NCI-H146 (cell line): ENCODE measurements at regions not wholly inside any gene's neighbourhood (a gene's known extent, or its start where the extent isn't known, plus 50 kb on each side); places are given as distances from the start of the nearest gene placed in this dataset.

Experiments used
- DNase-seq: peaks from one replicate; lab custom pipeline; 2025; lab: John Stamatoyannopoulos, UW

DNA sequence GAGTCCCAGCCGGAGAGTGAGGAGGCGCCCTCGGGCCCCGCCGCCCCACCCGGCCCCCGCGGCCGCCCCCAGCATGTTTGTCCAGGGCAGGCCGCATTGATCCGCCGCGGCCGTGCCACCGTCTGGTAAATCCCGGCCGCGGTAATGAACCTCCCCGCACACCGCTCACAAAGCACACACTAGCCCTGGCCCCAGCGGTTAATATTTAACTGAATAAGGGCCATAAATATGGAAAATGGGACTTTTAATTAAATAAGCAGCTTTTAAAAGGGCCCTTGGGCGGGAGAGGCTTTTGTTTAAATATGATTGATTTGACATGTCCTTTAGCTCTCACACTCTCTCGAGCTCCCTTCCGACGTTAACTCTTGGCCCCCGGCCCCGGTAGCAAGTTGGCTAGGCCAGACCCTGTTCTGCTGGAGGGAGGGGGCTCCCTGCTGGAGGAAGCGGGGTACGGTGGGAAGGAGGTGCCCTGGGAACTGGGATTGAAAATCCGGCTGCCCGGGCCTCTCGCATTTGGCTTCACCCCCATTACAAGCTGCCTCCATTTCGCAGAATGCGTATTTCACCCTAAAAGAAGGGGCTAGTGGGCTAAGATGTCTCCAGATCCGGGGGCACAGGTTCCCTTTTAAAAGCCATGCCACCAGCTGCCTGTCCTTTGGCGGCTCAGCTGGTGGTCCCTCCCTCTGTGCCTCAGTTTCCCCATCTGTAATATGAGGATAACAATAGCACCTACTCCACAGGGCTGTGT lies 199.8 kb downstream of the RBM19 start:
- no peak for DNase-seq

- DNase-seq, result no peak
These were observed 201.5 kb downstream of the RBM19 start for GRCh38 chr12:113764661-113765060.

DNA sequence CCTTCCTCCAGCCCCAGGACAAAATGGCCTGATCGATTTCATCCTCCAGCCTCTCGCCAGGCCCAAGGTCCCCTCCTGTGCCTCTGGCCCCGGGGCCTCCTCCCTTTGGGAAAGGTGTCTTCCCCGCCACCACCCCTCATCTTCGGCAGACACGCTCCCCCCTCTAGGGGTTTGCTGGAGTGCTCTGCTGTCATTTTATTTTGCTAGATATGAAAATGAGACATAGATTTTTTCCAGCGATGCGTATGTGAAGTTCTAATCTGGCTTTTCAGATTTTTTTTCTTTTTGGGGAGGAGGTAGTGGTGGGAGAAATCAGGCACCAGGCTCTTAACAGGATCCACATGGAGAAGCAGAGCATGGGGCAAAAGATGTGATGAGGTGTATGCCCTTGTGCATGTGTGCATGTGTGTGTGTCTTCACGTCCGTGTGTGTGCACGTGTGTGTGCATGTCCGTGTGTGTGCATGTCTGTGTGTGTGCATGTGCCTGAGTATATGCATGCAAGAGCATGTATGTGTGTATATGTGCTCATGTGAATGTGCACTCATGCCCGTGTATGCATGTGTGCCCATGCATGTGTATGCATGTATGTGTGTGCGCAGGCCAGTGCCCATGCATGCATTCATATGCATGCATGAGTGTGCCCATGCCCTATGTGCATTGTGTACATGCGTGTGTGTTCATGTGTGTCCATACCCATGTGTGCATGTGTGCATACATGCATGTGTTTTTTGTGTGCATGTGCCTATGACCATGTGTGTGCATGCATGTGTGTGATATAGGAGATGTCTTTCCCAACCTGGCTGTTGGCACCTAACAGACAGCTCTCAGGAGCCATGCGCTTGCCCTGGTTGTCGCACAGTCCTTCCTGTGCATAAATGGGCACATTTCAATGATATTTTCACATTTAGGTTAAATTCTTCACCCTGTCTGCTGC lies 203.0 kb downstream of the RBM19 start:
- DNase-seq, result no peak

DNA sequence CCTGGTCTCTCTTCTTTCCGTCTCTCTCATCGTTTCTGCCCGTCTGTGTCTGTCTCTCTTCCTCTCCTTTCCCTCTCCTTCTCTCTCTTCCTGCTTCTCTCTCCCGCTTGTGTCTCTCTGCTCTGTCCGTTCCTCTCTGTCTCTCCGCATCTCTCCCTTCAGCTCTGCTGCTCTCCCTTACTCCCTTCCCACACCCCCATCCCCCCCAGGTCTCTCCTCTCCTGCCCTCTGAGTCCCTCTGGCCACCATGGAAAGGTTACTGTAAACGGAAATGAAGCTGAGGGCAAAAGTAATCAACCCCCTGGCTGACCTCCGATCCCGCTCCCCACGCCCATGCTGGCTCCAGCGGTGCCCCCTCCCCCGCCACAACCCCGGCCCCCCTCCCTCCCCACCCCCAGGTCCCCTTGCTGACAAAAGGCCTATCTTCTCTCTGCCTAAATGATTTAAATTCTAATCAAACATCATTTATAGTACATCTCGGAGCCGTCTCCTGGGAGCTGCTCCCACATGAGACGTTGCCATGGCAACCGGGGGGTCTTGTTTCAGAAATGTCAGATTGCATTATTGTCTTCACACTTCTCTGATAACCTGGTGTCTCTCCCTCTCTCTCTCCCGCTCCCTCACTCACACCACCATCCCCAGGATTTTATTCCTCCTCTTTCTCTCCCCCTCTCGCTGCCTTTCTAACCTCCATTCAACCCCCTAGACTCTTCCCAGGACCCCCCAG lies 203.8 kb downstream of the RBM19 start:
- DNase-seq, result peak; percentile 50

DNA sequence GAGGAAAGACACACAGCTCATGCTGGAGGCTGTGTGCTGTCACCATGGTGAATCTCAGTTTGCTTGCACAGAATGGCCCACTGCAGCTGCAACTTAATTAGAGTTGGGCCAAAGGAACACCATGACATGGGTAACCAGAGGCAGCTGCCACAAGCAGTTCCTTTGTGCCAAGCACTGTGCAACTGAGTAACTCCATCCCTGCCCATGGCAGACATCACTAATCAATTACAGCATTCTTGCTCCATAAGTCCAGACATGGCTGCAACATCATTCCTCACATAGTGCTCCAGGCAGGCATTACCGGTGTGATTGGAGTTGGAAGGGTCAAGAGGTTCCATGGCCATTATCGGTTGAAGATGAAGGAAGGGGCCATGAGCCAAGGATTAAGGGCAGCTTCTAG lies 207.0 kb downstream of the RBM19 start:
- DNase-seq, result no peak

DNA sequence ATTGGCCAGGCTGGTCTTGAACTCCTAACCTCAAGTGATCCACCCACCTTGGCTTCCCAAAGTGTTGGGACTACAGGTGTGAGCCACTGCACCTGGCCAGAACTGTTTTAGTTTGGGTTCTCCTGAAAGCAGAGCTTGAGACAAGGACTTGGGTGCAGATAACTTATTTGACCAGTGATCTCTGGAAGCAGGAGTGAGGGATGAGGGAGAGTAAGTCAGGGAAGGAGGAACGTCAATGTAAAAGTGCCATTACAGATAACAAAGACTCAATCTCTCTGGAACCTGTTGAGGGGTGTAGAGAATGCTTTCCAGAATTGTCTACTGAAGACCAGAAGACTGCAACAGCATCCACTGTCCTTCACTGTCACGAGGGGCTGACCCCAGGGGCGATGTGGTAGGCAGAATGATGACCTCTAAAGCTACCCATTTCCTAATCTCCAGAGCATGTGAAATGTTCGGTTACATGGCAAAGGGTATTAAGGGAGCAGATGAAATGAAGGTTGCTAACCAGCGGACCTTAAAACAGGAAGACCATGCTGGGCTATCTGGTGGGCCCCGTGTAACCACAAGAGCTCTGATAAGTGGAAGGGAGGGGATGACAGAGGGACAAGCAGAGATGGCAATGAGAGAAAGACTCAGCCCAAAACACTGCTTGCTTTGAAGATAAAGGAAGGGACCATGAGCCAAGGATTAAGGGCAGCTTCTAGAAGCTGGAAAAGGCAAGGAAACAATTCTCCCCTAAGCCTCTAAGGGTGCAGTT lies 207.8 kb downstream of the RBM19 start:
- no peak for DNase-seq

DNA sequence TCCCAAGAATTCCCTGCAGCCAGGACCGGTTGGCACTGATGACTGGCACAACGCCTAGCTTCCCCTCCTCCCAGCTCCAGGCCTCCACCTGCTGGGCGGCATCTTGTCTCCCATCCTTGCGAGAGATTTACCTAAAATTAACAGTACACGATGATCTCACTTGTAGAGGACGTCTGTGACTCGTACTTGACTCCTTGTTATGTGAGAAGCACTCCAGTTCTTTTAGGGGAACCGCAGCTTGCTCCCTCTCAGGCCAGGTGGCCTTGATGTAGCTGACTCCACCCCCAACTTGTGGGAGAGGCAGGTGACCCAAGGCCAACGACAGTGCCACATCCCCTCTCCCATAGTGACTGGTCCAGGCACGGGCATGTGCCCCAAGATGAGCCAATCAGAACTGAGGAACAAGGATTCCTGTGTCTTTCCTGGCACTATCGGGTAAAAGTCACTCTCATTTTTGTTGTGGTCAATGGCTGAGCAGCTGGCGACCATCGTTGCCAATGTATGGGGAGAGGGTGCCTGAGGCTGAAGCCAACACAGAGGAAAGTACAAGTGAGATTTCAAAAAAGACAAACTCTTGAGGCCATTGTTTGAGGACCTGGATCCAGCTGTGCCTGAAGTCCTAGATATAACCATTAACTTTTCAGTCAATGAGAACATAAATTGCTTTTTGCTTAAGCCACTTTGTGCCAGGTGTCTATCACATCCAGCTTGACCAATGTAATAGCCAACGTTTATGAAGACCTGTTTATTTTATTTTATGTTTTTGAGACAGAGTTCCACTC lies 208.7 kb downstream of the RBM19 start:
- DNase-seq, result no peak

DNA sequence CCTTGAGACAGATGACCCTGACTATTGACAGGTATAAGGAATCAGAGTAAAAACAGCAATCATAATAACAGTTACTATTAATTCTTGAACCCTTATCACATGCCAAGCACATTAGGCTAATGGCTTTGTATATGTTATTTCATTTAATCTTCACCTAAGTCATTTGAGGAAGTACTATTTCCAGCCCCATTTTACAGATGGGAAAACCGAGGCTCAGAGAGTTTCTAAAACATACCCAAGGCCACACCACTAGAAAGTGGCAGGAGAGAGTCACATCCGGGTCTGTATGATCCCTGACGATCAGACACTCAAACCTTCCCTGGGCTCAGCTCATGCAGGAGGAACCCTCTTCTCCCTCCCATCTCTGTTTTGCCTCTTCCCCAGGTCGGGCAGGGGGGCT lies 209.5 kb downstream of the RBM19 start:
- DNase-seq, result no peak

DNA sequence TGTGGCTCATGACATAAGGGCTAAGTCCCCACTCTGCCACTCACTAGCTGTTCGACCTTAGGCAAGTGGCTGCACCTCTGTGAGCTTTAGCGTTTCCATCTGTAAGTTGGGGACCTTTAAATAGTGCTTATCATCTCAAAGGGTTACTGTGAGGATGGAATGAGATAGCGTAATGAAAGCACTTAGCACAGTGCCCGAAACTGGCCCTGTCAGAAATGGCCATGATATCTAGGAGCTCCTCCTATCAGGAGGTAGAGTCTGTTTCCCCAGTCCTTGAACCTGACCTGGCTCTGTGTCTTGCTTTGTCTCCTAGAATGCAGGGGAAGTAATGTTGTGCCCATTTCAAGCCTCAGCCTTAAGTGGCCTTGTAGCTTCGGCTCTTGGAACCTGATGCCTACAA lies 211.0 kb downstream of the RBM19 start:
- DNase-seq, result no peak

GRCh38 chr12:113751513-113751912 lies 214.6 kb downstream of the RBM19 start:
- no peak for DNase-seq

- no peak for DNase-seq
These were observed 216.7 kb downstream of the RBM19 start for GRCh38 chr12:113749433-113749815.

DNA sequence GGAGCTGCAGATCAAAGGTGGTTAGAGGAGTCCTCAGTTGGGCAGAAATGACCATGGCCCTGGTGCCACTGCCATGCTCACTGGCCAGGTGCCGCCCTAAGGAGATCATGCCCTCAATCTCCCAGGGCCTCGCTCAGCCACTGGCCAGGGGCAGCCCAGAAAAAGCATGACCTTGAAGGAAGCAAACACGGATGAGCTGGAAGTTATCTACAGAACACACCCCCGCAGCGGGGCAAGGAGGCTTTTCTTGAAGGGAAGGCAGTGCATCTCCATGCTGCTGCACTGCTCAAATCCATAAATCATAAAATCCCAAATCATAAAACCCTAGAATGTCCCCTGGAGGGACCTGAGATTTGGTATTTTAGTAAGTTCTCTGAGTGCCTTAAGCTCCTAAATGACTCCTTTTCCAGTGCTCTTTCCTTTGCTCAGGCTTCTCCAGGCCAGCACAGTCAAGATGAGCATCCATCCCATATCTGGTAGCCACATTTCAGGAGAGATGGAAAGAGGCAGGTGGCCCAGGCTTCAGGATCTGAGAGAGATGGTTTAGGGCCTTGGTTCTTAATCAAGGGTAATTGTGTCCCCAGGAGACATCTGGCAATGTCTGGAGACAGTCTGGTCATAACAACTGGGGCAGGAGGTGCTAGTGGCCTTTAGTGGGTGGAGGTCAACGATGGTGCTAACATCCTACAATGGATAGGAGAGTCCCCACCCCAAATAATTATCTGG lies 217.3 kb downstream of the RBM19 start:
- no peak for DNase-seq

- DNase-seq, result peak; percentile 26
These were observed 219.1 kb downstream of the RBM19 start for GRCh38 chr12:113747017-113747416.

GRCh38 chr12:113744802-113745395 lies 221.2 kb downstream of the RBM19 start:
- DNase-seq, result no peak

- no peak for DNase-seq
These were observed 223.3 kb downstream of the RBM19 start for GRCh38 chr12:113742801-113743200.

- DNase-seq, result no peak
These were observed 225.4 kb downstream of the RBM19 start for GRCh38 chr12:113740699-113741098.

DNA sequence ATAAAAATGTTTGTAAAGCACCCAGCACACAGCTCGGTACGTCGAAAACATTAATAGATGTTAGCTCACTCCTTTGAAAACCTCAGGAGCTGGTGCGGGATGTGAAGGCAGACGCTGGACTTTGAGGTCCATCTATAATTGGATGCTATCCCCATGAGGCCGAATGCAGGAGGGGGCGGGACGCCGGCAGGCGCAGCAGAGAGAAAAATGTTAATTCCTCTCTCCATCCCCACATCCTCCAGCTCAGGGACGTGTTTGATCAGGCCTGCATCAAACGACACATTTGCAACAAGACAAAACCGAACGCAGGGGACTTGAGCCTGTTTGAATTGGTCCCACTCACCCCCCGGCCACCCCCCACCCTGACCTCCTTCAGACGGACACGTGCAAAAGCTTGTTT lies 231.0 kb downstream of the RBM19 start:
- DNase-seq, result no peak

GRCh38 chr12:113734503-113734902 lies 231.6 kb downstream of the RBM19 start:
- DNase-seq, result no peak

- DNase-seq, result no peak
These were observed 233.2 kb downstream of the RBM19 start for GRCh38 chr12:113732916-113733315.

GRCh38 chr12:113727651-113728061 lies 238.5 kb downstream of the RBM19 start:
- DNase-seq, result no peak
